ENCODE measurements at regions not wholly inside any gene's neighbourhood (a gene's known extent, or its start where the extent isn't known, plus 50 kb on each side); places are given as distances from the start of the nearest gene placed in this dataset.
"Not testable (repeated sequence)": the region's sequence is repeated elsewhere in the genome, so short reads cannot be mapped to it uniquely, and the experiment has no call there.

DNA sequence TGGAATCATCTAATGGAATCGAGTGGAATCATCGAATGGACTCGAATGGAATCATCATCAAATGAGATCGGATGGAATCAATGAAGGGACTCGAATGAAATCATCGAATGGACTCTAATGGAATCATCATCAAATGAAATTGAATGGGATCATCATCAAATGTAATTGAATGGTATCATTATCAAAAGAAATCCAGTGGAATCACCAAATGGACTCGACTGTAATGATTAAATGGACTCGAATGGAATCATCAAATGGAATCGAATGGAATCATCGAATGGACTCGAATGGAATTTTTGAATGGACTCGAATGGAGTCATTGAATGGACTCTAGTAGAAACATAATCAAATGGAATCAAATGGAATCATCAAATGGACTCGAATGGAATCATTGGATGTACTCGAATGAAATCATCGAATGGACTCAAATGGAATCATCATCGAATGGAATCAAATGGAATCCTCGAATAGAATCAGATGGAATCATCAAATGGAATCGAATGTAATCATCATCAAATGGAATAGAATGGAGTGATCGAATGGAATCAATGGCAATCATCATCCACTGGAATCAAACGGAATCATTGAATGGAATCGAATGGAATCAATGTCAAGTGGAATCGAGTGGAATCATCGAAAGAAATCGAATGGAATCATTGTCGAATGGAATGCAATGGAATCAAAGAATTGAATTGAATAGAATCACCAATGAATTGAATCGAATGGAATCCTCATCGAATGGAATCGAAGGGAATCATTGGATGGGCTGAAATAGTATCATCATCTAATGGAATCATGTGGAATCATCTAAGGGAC, 234.2 kb downstream of the SHCBP1 start:
- DNase-seq = peak; percentile 77

DNA sequence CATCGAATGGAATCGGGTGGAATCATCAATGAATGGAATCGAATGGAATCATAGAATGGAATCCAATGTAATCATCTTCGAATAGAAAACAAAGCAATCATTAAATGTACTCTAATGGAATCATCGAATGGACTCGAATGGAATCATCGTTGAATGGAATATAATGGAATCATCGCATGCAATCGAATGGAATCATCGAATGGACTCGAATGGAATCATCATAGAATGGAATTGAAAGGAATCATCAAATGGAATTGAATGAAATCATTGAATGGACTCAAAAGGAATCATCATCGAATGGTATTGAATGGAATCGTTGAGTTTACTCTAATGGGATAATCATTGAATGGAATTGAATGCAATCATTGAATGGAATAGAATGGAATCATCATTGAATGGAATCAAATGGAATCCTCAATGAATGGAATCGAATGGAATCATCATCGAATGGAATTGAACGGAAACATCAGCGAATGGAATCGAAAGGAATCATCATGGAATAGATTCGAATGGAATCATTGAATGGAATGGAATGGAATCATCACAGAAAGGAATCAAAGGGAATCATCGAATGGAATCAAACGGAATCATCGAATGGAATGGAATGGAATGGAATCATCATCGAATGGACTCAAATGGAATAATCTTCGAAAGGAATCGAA, 234.9 kb downstream of the SHCBP1 start:
- DNase-seq = peak; percentile 61

DNA sequence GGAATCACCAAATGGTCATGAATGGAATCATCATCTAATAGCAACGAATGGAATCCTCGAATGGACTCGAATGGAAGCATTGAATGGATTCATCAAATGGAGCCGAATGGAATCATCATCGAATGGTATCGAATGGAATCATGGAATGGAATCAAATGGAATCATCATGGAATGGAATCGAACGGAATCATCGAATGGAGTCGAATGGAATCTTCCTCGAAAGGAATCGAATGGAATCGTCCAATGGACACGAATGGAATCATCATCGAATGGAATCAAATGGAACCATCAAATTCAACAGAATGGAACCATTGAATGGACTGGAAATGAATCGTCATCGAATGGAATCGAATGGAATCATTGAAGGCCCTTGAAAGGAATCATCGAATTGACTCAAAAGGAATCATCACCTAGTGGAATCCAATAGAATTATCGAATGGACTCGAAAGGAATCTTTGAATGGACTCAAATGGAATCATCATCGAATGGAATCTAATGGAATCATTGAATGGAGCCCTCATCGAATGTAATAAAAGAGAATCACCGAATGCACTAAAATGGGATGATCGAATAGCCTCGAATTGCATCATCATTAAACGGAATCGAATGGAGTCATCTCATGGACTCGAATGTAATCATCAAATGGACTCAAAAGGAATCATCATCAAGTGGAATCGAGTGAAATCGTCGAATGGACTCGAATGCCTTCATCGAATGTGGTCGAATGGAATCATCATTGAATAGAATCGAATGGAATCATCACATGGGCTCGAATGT, 236.7 kb downstream of the SHCBP1 start:
- peak; percentile 40 for DNase-seq

DNA sequence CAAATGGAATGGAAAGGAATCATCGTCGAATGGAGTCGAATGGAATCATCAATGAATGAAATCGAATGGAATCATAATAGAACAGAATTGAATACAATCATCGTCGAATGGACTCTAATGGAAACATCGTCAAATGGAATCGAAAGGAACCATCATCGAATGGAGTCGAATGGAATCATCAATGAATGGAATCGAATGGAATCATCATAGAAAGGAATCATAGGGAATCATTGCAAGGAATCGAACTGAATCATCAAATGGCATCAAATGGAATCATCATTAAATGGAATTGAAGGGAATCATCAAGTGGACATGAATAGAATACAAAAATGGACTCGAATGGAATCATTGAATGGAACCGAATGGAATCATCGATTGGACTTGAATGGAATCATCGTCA, 237.6 kb downstream of the SHCBP1 start:
- not testable (repeated sequence) for DNase-seq

DNA sequence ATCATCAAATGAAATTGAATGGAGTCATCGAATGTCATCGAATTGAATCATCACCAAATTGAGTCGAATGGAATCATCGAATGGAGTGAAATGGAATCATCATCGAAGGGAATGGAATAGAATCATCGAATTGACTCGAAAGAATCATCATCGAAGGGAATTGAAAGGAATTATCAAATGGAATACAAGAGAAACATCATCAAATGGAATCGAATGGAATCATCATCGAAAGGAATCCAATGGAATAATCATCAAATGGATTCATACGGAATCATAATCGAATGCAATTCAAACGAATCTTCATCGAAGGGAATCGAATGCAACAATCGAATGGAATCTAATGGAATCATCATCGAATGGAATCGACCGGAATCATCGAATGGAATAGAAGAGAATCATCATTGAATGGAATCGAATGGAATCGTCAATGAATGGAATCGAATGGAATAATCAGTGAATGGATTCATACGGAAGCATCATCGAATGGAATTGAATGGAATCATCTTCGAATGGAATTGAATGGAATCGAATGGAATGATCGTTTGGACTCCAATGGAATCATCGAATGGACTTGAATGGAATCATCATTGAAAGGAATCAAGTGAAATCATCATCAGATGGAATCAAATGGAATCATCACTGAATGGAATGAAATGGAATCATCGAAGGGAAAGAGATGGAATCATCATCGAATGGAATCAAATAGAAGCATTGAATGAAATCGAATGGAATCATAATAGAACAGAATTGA, 238.2 kb downstream of the SHCBP1 start:
- DNase-seq = peak; percentile 36

DNA sequence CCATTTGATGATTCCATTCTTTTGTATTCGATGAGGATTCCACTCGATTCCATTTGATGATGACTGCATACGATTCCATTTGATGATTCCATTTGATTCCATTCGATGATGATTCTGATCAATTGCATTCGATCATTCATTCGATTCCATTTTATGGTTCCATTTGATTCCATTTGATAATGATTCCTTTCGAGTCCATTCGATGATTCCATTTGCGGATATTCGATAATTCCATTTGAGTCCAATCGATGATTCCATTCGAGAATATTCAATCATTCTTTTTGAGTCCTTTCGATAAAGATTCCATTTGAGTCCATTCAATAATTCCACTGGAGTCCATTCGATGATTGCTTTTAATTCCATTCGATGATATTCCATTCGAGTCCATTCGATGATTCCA, 239.1 kb downstream of the SHCBP1 start:
- not testable (repeated sequence) for DNase-seq

DNA sequence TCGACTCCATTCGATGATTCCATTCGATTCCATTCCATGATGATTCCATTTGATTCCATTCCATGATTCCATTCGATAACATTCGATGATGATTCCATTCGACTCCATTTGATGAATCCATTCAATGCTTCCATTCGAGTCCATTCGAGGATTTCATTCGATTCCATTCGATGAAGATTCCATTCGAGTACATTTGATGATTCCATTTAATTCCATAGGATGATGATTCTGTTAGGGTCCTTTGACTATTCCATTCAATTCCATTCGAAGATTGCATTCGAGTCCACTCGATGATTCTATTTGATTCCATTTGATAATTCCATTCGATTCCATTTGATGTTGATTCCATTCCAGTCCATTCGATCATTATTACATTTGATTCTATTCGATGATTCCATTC, 239.8 kb downstream of the SHCBP1 start:
- DNase-seq = not testable (repeated sequence)

All from CD4-positive, alpha-beta T cell treated with Interleukin-21 for 1 hour (primary cell).